IPS-NIHi7 (cell line): ENCODE measurements at regions not wholly inside any gene's neighbourhood (a gene's known extent, or its start where the extent isn't known, plus 50 kb on each side); places are given as distances from the start of the nearest gene placed in this dataset.
A peak's percentile ranks its signal among the peaks of the same experiment; 100 is the strongest.
"Not testable (repeated sequence)": the region's sequence is repeated elsewhere in the genome, so short reads cannot be mapped to it uniquely, and the experiment has no call there.

ENCODE experiments used
- DNase-seq: peaks from one replicate; pipeline ENCODE4 v3.0.0; 2012; ENCODE audit warnings: mixed read lengths; ENCODE audit errors: extremely low spot score

DNA sequence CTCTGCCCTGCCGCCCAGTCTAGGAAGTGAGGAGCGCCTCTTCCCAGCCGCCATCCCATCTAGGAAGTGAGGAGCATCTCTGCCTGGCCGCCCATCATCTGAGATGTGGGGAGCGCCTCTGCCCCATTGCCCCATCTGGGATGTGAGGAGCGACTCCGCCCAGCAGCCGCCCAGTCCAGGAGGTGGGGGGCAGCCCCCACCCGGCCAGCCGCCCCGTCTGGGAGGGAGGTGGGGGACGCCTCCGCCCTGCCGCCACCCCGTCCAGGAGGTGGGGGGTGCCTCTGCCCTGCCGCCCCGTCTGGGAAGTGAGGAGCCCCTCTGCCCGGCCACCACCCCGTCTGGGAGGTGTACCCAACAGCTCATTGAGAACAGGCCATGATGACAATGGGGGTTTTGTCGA, 146.0 kb upstream of the RAB6C start:
- not testable (repeated sequence) for DNase-seq

DNA sequence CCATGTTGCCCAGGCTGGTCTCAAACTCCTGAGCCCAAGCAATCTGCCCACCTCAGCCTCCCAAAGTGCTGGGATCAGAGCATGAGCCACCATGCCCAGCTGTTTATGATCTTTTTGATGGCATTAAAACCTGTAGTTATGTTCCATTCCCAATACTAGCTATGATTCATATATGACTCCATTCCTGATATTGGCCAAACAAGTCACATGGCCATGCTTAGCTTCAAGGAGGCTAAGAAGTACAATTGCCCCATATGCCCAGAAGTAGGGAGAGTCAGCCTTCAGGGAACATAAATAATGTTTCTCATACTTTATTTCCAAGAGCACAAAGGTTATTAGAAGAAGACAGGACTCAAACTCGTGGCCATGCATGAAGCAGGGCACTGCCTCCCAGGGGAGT, 132.4 kb upstream of the RAB6C start:
- no peak for DNase-seq

DNA sequence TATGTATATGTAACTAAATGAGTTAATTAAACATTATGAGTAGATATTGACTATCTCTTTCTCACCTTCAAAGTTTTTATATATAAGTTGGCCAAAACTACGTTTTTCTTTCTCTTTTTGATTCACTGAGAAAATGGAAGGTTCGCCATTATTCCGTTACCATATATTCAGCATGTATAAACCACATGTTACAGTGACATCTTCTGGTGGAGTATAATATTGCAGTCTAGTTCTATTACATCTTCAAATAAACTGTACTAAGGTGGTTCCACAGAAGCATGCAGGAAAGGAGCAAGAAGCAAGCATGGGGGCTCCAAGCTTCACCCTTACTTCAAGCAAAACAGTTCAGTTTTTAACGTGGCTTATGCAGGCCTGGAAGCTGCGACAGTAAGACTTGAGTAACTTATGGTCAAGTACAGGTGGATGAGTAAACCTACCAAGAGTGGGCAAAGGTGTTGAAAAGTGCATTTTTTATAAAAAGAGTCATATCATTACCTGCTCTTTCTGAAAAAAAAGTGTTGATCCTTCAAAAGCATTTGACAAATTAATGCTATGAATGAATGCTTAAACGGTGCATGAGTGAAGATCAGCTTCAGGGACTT, 129.8 kb upstream of the RAB6C start:
- peak; percentile 48 for DNase-seq

DNA sequence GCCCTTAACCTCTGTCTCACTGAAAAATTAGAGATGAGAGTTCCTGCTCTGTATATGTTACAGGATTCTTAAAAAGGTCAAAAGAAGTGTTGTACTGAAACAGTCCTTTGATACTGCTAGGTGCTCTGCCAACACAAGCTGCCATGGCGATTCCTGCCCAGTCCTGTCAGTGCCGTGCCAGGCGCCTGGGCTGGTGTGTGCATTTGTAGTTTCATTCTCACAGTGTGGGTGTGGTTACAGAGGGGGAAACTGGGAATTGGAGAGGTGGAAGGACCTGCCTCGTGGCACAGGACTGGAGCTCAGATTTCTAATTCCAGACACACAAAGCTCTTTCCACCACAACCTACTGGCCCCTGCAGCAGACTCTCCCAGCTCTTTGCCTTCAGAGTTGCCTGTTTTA, 122.3 kb upstream of the RAB6C start:
- no peak for DNase-seq

DNA sequence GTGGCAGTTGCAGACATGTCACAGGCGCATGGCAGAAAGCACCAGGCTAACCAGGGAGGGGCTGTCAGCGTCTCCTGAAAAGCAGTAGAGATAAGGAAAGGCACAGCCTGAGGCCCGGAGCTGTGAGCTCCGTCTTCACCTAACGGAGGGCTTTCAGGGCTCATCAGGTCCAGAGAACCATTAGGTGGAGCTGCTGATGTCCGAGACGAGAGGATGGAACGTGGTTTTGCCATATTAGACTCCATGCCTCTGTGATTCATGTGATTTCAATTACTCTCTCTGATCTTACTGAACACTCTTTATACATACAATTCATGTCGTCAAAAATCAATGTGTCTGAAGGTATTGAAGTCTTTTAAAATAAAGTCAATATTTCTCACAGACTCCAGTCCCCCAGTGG, 120.3 kb upstream of the RAB6C start:
- DNase-seq, result no peak

DNA sequence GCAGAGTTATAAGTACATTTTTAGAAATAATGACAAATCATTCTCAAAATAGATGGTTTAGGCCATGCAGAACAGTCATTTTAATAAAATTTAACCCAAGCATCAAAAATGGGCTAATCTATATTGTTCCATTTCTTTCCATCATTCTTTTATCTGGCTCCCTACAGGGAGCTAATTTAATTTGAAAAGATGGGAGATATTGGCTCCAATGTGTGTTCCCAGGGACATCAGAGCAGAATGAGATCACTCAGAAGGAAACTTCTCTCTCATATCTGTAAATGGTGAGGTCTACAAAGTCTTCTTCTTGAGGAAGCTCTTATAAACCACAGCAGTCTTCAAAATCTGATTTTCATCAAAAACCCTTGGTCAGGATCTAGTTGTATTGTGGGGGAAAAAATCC, 119.4 kb upstream of the RAB6C start:
- no peak for DNase-seq

DNA sequence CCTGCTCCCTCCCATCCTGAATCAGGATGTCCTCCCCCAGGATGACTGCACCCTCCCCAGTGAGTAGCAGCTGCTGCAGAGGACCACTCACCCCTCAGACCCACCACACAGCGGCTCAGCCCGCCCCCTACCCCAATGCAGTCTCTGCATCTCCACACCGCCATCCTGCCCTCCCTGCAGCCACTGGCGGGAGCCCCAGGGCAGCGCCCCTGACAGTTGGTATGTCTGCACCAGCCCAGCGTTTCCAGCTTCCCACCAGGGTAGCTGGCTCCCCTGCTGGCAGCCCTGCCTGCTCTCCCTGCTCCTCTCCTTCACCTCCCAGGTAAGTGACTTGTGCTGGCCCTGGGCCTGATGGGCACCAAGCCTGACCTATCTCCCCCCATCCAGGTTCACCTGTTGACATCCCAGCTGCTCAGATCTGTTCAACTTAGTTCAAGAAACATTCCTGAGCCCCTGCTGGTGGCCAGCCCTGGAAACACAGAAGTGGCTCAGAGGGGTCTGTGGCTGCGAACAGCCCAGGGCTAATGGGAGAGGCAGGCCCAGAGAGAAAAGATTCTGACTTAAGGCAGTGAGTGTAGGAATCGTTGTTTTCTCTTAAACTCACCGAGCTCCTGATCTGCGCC, 117.7 kb upstream of the RAB6C start:
- DNase-seq, result no peak

DNA sequence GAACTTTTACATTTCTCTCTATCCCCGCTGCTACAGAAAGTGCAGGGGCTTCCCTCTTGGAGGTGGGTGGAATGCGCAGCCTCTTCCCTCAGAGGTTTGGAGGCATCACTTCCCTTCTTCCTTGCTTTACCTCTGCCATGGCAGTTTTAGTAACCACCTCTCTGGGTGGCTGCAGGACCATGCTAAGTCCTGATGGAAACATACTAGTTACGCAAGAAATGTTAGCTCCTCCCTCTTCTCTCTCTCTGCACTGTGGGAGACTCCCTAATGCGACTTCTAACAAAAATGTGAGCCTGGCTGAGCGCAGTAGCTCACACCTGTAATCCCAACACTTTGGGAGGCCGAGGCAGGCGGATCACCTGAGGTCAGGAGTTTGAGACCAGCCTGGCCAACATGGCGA, 116.8 kb upstream of the RAB6C start:
- no peak for DNase-seq

DNA sequence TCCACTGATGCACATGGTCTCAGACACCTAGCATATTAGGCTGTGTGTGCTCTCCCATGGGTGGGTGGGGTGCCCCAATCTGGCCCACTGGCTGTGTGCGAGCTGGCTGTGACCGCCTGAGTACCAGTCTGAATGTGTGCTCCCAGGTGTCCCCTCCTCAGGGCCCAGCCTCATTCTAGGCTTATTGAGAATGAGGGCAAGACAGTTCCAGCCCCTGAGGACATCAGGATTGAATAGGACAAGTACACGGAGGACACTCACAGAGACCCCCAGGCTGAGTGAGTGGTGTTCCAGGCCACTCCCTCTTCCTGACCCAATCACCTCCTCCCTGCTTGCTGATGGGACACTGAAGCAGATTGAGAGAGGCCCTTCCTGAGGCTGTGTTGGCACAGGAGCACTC, 116.1 kb upstream of the RAB6C start:
- DNase-seq, result no peak

DNA sequence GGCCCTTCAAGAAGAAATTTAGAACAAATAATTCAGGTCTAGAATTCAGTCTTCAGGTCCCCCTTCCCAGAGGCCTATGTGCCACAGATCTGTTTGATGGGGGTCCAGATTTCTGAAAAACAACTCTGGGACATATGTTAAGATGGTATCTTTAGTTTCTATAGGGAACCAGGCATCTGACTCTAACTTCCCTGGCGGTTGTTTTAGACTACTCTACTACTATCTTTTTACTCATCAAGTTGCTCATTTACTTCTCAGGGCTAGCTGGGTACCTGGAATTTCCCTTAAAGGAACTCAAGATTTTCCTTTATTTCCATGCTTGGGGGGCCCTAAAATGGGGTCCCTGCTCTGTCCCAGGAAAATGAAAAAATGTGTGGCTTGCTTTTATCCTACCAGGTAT, 114.7 kb upstream of the RAB6C start:
- DNase-seq, result no peak

DNA sequence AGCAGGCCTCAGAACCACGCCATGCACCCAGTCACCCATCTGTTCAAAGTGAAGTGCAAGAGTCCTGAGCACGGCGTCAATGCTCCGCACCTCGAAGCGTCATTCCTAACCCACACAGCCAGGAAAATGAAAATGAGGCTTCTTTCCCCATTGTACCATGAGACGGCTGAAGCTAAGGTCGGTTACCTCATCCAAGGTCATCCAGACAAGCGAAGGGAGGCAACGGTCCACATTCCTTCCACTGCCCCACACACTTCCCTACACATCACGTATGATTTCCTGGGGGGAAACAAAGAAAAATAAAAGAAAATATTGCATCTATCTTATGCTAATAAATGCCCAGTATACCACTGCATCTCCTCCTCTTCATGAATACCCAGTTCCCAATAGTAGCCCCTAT, 113.5 kb upstream of the RAB6C start:
- DNase-seq, result no peak

DNA sequence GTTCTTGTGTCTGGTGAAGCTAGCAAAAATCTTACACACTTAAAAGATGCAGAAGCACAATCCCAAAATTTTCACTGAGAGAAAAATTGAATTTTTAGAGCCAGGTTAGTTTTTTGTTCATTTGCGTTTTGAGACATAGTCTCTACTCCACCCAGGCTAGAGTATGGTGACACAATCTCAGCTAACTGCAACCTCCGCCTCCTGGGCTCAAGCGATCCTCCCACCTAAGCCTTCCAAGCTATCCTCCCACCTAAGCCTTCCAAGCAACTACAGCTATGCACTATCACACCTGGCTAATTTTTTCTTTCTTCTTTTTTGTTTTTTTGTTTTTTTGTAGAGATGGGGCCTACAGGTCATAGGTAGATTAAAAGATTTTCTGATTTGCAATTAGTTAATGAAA, 113.1 kb upstream of the RAB6C start:
- DNase-seq, result no peak

DNA sequence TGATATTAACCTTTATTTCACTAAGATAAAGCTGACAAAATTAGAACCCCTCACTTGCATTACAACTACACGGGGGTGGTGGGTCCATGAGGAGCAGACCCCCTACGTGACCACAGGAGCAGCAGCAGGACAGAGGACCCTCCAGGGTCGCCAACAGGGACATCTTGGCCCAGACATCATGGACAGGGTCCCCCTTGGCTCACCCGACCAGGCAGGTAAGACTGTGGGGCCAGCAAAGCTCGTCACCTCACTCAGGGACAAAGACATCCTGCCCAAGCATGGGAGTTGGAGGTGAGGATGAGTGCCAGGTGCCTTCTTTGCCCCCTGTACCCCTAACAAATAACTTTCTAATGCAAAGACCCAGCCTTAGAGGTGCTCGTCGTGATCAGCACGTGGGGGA, 111.3 kb upstream of the RAB6C start:
- no peak for DNase-seq

DNA sequence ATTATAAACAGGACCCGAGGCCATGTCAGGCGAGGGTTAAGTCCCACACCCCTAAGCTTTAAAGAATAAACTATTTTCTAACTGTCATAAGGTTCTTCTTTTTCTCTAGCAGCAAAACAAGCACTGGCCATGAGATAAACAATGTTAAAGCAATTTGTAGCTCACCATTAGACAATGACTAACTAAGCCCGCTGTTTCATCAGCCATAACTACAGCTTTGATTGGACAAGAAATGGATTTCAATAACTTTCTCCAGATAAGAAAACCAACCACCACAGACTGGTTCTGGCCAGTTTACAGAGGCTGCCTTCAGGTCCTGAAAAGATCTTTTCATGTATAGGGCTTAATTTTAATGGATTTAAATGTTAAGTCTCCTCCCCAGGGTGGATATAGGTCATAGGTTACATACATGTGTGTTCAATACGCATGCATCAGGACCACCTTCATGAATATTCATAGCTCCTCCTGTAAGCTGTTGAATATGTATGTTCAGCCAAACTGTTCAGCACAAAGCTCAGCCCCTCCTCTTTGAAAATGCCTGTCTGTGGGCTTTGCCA, 108.7 kb upstream of the RAB6C start:
- DNase-seq, result no peak

DNA sequence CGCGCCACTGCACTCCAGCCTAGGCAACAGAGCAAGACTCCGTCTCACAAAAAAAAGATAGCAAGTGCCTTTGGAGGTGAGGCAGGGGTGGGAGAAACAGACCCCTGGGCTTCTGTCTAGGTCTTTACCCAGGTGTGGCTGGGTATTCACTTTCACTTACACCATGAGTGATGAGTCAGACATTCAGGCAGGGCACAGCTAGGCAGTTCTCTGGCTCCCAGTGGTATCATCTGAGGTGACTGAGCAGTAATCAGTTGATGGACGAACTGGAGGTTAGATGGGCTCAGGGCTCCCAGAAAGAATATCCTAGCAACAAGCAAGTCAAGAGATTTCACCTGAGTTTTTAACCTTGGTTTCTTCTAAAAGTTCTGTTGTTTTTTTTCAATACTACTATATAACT, 107.0 kb upstream of the RAB6C start:
- DNase-seq, result no peak

DNA sequence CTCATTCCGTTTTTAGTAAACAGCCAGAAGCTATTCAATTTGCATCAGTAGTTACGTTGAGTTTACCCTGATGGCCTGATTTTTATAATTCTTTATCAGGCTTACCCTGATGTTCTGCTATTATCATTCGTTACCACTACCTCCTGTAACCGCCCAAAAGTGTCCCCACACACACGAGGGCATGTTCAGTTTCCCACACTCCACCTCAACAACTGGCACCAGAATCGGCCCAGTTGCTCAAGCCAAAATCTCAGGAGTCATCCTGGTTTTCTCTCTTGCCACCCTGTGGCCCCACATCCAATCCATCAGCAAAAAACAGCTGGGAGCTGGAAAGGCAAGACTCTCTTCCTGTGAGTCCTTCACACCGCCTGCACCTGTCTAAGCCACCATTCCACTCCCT, 102.9 kb upstream of the RAB6C start:
- no peak for DNase-seq

DNA sequence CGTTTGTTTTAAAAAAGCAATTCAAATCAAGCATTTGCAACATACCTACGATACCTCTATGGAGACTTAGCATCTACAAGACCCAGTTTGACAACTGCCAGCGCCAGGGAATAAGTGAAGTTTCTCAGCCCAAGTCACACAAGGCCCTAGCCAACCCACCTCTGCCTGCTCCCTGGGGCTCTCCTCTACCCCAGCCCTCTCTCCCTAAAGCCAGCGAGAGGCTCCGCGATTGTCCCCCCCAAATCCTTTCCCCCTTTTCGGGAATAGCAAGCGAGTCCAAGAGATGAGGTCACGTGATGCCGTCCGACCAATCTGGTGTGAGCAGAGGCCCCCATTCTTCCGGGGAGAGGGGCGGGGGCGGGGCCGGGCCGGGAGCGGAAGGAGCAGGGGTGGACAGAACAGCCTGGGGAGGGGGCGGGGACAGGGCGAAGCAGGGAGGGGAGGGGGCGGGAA, 102.2 kb upstream of the RAB6C start:
- DNase-seq, result peak; percentile 98

DNA sequence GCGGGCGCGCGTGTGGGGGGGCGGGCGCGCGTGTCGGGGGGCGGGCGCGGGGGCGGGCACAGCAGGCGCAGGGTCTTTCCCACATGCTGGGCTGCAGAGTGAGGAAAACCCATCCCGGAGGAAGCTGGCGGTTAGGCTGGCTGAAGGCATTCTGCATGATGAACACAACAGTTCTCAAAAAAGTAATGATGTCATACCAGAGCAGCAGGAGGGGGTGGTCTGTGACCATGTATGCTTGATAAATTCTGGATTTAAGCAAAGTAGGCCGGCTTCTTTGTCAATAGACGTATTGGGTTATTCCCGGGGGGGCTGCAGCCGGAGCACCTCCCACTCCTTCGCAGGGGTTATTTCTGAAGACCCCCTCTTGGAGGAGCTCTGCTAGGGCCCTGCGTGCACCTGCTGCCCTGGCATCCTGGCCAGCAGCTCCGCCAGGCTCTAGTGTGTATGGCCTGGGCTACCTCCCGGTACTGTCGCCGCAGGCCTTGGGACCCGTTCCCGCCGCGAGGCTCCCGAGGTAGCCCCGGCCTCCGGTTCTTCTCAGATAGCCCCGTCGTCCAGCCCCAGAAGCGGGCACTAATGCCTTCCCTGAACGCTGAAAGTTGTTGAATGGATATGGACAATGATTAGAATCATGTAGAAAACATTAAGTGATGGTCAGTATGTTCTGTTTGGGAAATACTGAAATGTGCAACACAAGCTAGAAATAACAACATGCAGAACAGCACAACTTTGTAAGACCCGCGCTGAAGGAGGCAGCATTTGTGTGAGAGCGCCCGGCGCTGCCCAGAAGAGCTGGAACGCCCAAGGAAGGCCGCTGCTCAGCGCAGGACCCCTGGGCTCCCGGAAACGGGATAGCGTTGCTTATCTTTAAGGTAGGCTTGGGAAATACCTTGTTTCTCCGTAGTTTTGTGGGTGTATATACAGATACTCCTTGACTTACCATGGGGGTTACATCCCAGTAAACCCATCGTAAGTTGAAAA, 101.4 kb upstream of the RAB6C start:
- DNase-seq, result no peak

DNA sequence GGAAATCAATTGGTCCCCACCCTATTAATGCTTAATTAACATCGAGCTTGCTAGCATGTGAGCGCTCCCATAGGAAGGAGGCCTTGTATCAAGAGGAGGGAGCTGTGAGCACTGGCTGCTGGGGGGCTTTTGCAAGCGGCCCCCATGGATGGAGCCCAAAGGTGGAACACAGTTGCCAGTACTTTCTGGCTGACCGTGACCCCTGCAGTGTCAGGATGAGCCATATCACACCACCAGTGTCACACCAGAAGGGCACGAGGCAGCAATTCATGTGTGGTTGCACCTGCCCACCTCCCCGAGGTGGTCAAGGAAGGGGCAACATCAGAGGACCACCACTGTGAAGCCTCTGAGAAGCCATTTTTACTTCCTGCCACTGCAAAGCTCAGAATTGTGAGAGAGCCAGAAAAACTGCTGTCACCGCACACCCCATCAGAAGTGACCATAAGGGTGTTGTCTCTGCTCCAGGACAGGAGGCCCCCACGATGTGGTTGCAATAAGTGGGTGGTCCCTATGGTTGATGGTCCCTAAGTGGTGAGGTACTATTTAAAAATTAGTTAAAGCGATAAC, 99.8 kb upstream of the RAB6C start:
- no peak for DNase-seq

DNA sequence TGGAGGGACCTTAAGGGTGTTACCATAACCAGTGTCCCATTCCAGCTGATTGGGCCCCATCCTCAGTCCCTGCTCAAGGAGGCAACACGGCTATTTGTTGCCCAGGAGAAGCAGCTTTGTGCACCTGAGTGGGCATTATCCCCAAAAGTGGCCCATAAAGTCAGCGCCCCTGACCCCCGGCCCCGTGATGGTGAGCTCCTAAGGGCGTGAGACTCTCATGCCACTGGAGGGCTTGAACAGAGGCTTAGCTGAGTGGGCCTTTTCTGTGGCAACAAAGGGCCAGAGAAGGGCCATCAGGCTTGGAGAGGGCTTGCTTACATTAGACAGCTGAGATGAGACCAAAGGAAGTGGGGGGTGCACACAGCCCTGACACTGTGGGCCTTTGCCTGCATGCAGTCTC, 99.2 kb upstream of the RAB6C start:
- no peak for DNase-seq

DNA sequence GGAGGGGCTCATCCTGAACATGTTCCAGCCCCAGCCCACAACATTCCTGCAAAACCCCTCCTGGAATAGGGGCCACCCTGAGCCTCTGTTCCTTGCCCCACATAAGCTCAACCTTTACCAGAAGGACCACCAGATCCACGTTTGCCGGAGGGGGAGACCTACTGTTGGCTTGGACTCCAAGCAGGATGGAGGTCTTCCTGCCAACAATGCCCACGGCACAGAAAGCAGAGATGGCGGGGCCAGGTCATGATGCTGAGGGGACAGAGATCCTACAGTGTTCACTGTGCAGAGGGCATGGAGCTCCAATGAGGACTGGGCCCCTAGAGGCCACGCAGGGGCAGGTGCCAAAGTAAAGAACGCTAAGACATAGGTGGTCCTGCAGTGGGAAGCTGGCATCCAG, 98.5 kb upstream of the RAB6C start:
- DNase-seq, result no peak

DNA sequence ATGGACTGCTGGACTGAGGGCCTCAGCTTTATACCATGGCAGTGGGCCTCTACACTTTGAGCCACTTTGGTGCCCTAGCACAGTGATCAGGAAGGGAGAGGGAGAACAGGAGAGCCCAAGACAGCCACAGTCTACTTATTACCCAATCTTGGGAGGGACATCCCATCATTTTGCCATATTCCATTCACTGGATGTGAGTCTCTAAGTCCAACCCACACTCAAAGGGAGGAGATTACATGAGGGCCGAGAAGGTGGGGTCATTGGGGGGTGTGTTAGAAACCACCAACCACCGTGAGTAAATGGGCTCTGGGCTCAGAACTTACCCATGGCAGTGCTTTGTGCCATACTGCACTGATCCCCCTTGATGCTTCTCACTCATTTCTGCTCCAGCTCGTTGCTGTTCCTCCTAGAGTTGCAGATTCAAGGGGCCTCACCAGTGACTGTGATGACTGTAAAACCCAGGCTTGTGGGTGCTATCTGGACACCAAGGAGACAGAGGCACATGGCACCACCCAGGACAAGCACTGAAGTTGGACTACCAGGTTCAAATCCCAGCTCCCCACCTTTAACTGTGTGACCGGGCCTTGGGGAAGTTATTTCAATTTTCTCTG, 97.6 kb upstream of the RAB6C start:
- no peak for DNase-seq
